ENCODE measurements at regions not wholly inside any gene's neighbourhood (a gene's known extent, or its start where the extent isn't known, plus 50 kb on each side); places are given as distances from the start of the nearest gene placed in this dataset.

DNA sequence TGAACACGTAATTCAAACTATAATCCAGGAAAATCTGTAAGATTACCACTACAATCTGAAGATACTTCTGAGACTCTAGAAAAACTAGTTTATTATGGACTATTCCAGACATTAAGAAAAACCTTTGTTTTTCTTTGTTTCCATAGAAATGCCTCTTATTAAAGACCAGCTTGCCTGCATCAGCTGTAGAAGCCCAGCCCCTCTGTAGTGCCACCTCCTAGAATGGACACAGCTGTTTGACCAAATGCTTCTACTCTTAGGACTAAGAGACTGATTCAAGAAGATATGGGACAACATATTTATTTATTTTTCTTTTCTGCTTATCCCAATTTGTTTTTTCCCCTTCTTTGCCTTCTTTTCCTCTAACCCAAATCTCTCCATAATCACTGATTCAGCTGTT lies 93.8 kb downstream of the CXCL12 start:
- Histone ChIP-seq H3K27me3 (ENCODE audit: control insufficient read depth in 1 of 2, insufficient read depth in 2 of 2, low read length in 2 of 2) (peaks cover 5 to 10% of the 10 kb centered on the region in 2 donors), H3K9me3 (ENCODE audit: control insufficient read depth in 1 of 2, low read length in 2 of 2) (no peaks in the 10 kb centered on the region), H3K9ac (ENCODE audit: low read depth in 1 of 2, low read length in 2 of 2) (no peak overlapping the region), H3K4me3 (ENCODE audit: low read depth in 1 of 2, low read length in 2 of 2) (no peak overlapping the region), H3K27ac (ENCODE audit: low read depth, low read length) (no peak overlapping the region), H3K4me1 (ENCODE audit: control insufficient read depth in 1 of 2, insufficient read depth in 2 of 2, low read length in 2 of 2) (peaks cover 0 to 5% of the 10 kb centered on the region in 2 donors), H3K36me3 (ENCODE audit: control insufficient read depth in 1 of 2, insufficient read depth in 2 of 2, low read length in 2 of 2) (no peaks in the 10 kb centered on the region)

DNA sequence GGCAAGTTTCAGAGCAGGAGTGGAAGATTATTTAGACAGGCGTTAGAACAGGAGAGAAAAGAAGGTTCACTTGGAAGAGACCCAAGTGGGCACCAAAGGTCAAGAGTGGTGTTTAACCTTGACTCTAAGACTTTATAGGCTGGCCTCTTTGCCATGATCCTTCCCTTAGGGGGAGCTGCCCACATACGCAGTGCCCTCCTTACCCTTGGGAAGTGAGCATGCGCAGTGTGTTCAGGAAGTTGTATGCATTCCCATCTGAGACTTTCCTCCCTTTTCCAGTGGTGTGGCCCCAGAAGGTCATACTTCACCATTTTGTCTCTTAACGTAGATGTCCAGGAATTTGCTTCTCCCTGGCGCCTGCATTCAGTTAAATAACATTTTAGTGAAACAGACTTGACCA lies 95.8 kb downstream of the CXCL12 start:
- H3K36me3 ChIP-seq (ENCODE audit: control insufficient read depth in 1 of 2, insufficient read depth in 2 of 2, low read length in 2 of 2) = no peaks in the 10 kb centered on the region
- no peak overlapping the region for H3K9ac ChIP-seq (ENCODE audit: low read depth in 1 of 2, low read length in 2 of 2)
- H3K27me3 ChIP-seq (ENCODE audit: control insufficient read depth in 1 of 2, insufficient read depth in 2 of 2, low read length in 2 of 2) = peaks cover 0 to 6% of the 10 kb centered on the region in 2 donors
- H3K4me3 ChIP-seq (ENCODE audit: low read depth in 1 of 2, low read length in 2 of 2) = no peak overlapping the region
- H3K27ac ChIP-seq (ENCODE audit: low read depth, low read length) = no peak overlapping the region
- H3K9me3 ChIP-seq (ENCODE audit: control insufficient read depth in 1 of 2, low read length in 2 of 2) = no peaks in the 10 kb centered on the region
- H3K4me1 ChIP-seq (ENCODE audit: control insufficient read depth in 1 of 2, insufficient read depth in 2 of 2, low read length in 2 of 2) = no peaks in the 10 kb centered on the region

DNA sequence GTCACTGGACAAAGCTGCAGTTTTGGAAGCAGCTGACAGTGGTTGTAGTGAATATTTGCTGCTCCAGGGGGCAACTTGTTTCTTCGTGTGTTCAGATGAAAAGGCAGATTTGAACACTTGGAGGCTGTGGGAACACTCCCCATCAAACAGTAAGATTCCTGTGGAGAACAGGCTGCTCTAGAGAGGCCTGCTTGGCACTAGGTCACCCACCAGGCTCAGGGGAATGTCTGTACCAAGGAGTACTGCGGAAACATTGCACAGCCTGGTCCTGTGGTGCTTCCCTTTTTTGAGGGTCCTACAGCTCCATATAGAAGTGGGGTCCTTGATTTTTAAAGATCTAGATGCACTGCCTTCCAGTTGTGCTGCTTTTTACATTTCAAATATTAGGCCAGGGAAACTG lies 97.5 kb downstream of the CXCL12 start:
- Histone ChIP-seq H3K9ac (ENCODE audit: low read depth in 1 of 2, low read length in 2 of 2) (no peak overlapping the region), H3K4me1 (ENCODE audit: control insufficient read depth in 1 of 2, insufficient read depth in 2 of 2, low read length in 2 of 2) (no peaks in the 10 kb centered on the region), H3K9me3 (ENCODE audit: control insufficient read depth in 1 of 2, low read length in 2 of 2) (no peaks in the 10 kb centered on the region), H3K27ac (ENCODE audit: low read depth, low read length) (no peak overlapping the region), H3K36me3 (ENCODE audit: control insufficient read depth in 1 of 2, insufficient read depth in 2 of 2, low read length in 2 of 2) (no peaks in the 10 kb centered on the region), H3K4me3 (ENCODE audit: low read depth in 1 of 2, low read length in 2 of 2) (no peak overlapping the region), H3K27me3 (ENCODE audit: control insufficient read depth in 1 of 2, insufficient read depth in 2 of 2, low read length in 2 of 2) (peaks cover 0 to 4% of the 10 kb centered on the region in 2 donors)

DNA sequence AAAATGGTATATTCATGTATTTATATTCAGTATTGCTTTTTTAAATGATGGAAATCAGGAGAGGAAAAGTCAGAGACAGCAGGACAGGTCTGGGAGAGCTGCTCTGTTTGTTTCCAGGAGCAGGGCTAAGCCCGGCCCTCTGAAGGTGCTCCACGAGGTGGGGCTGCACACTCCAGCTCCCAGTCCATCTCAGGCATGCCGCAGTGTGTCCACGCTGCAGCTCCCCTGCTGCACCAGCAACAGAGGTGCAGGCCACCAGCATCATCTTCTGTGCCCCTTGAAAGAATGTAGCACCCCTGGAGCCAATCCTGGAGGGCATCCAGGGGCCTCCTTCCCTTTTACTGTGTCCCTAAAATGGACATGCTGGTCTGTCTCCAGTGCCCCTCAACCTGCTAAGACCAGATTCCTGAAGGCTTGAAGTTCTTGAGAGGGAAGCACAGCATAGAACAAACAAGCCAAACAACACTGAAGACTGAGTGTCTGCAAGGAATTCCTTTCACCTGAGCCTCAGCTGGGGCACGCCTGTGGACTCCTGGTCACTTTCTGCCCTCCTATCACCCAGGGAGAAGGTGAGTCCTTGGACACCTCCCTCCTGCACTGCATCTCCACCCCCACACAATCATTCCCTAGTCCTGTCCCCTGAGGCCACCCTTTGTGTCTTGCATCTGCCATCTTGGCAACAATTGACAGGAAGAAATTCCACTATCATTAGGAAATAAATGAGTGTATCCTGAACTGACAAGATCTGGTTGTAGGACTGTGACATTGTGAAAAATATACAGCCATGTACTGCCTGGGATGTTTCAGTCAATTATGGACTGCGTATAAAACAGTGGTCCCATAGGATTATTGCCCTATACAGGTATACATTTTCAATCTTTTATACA lies 100.5 kb downstream of the CXCL12 start:
- Histone ChIP-seq H3K27ac (ENCODE audit: low read depth, low read length) (no peak overlapping the region), H3K4me1 (ENCODE audit: control insufficient read depth in 1 of 2, insufficient read depth in 2 of 2, low read length in 2 of 2) (no peaks in the 10 kb centered on the region), H3K4me3 (ENCODE audit: low read depth in 1 of 2, low read length in 2 of 2) (no peak overlapping the region), H3K9ac (ENCODE audit: low read depth in 1 of 2, low read length in 2 of 2) (no peak overlapping the region), H3K9me3 (ENCODE audit: control insufficient read depth in 1 of 2, low read length in 2 of 2) (no peaks in the 10 kb centered on the region), H3K36me3 (ENCODE audit: control insufficient read depth in 1 of 2, insufficient read depth in 2 of 2, low read length in 2 of 2) (no peaks in the 10 kb centered on the region), H3K27me3 (ENCODE audit: control insufficient read depth in 1 of 2, insufficient read depth in 2 of 2, low read length in 2 of 2) (no peaks in the 10 kb centered on the region)

DNA sequence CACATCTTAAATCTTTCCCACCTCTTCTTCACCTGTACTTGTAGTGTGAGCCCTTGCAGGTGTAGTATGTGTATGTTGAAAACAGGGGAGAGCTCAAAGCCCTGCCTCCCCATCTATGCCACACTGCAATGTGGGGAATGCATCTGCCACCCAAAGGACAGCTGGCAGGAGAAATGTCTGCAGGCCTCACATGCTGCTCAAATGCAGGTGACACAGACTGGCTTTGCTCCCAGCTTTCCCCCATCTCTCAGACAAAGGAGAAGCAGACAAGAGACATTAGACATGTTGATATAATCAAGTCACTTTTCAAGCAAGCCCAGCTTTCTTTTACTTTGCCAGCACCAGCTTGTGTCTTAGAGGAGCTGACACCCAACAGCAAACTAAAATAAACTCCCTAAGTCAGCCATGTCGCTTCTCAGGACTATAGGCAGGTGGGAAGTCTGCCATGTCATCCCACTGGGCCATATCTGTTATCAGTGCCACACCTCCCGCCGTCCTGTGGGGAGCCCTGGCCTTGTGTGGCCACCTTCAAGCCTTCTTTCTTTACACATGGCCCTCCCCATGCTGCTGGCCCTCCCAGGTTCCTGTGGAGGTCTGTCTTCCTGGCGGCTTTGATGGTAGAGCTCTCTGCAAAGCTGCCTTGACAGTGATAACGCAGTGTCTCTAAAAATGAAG lies 102.1 kb downstream of the CXCL12 start:
- Histone ChIP-seq H3K27me3 (ENCODE audit: control insufficient read depth in 1 of 2, insufficient read depth in 2 of 2, low read length in 2 of 2) (no peaks in the 10 kb centered on the region), H3K4me3 (ENCODE audit: low read depth in 1 of 2, low read length in 2 of 2) (no peak overlapping the region), H3K9me3 (ENCODE audit: control insufficient read depth in 1 of 2, low read length in 2 of 2) (no peaks in the 10 kb centered on the region), H3K4me1 (ENCODE audit: control insufficient read depth in 1 of 2, insufficient read depth in 2 of 2, low read length in 2 of 2) (no peaks in the 10 kb centered on the region), H3K9ac (ENCODE audit: low read depth in 1 of 2, low read length in 2 of 2) (no peak overlapping the region), H3K27ac (ENCODE audit: low read depth, low read length) (no peak overlapping the region), H3K36me3 (ENCODE audit: control insufficient read depth in 1 of 2, insufficient read depth in 2 of 2, low read length in 2 of 2) (no peaks in the 10 kb centered on the region)

DNA sequence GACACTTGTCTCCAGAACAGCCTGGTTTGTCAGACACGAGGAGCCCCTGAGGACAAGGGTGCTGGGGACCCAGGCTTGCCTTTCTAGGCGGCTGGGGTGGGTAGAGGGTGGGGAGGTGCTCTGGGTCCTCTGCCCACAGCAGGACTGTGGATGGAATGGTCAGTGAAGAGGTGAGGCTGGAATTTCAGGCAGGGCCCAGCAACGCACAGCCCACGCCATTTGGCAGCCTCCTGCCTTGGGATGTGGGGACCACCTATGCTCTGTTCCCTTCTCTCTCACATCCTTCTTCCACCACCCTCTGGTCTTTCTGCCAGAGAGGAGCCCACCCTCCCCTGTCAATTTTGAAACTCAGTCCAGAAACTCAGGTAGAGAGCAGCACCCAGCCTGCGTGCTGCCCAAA lies 103.2 kb downstream of the CXCL12 start:
- no peaks in the 10 kb centered on the region for H3K9me3 ChIP-seq (ENCODE audit: control insufficient read depth in 1 of 2, low read length in 2 of 2)
- no peaks in the 10 kb centered on the region for H3K27me3 ChIP-seq (ENCODE audit: control insufficient read depth in 1 of 2, insufficient read depth in 2 of 2, low read length in 2 of 2)
- H3K4me1 ChIP-seq (ENCODE audit: control insufficient read depth in 1 of 2, insufficient read depth in 2 of 2, low read length in 2 of 2) = no peaks in the 10 kb centered on the region
- no peak overlapping the region for H3K4me3 ChIP-seq (ENCODE audit: low read depth in 1 of 2, low read length in 2 of 2)
- H3K27ac ChIP-seq (ENCODE audit: low read depth, low read length) = no peak overlapping the region
- no peak overlapping the region for H3K9ac ChIP-seq (ENCODE audit: low read depth in 1 of 2, low read length in 2 of 2)
- H3K36me3 ChIP-seq (ENCODE audit: control insufficient read depth in 1 of 2, insufficient read depth in 2 of 2, low read length in 2 of 2) = no peaks in the 10 kb centered on the region

DNA sequence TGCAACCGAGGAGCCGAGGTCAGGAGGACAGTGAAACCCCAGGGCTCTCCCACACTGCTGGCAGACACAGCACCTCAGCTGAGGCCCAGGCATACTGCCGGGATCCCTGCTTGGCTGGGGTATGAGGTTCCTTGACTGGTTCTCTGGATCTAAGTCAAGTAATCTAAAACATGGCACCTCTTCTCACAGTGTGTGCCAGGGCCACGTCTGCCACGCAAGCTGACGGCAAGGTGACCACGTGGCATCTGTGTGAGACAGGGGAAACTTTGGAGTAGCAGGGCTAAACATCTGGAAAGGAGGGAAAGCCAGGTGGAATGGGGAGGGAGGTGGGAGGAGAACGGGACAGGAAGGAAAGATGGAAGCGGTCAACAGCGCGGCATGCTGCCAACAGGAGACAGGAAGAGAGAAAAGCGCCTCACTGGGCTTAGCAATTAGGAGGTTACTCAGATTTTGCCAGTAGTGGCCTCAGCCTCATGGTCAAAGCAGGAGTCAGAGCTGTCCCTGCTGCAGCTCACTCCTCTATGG lies 103.7 kb downstream of the CXCL12 start:
- H3K9me3 ChIP-seq (ENCODE audit: control insufficient read depth in 1 of 2, low read length in 2 of 2) = no peaks in the 10 kb centered on the region
- H3K27ac ChIP-seq (ENCODE audit: low read depth, low read length) = no peak overlapping the region
- H3K4me1 ChIP-seq (ENCODE audit: control insufficient read depth in 1 of 2, insufficient read depth in 2 of 2, low read length in 2 of 2) = no peaks in the 10 kb centered on the region
- H3K4me3 ChIP-seq (ENCODE audit: low read depth in 1 of 2, low read length in 2 of 2) = no peak overlapping the region
- no peaks in the 10 kb centered on the region for H3K27me3 ChIP-seq (ENCODE audit: control insufficient read depth in 1 of 2, insufficient read depth in 2 of 2, low read length in 2 of 2)
- no peaks in the 10 kb centered on the region for H3K36me3 ChIP-seq (ENCODE audit: control insufficient read depth in 1 of 2, insufficient read depth in 2 of 2, low read length in 2 of 2)
- no peak overlapping the region for H3K9ac ChIP-seq (ENCODE audit: low read depth in 1 of 2, low read length in 2 of 2)

DNA sequence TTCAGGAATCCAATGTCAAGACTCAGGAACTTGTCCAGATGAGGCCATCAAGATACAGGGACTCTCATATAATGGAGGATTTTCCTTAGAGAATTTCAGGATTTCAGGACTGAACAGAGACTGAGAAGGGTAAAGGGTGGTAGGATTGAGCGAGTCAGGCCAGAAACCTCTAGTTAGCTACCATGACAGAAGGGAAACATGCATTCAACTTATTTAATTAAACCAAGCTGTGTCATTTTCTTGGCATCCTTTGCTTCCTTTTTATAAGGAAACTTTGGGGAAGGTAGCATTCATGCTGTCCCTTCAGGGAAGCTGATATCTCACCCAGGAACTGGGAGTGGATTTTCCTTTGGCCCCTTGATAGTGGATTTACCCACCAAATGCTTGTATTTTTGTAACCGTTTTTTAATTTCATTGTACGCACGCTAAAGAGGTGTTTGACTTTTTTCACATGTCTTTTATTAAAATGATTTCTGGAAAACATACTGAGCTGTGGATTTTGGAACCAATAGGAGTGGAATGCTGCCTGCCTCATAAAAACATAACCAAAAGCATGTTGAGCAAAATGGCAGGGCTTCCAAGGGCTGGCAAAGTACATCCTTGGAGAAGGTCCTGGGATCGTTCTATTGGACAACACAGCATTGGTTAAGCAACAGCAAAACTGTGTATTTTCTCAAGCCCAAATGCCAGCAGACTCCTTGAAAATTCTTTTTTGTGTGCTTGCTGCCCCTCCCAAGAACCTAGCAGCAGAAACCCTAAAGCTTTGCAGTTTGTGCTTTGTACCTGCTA lies 104.5 kb downstream of the CXCL12 start:
- Histone ChIP-seq H3K4me3 (ENCODE audit: low read depth in 1 of 2, low read length in 2 of 2) (no peak overlapping the region), H3K9ac (ENCODE audit: low read depth in 1 of 2, low read length in 2 of 2) (no peak overlapping the region), H3K27ac (ENCODE audit: low read depth, low read length) (no peak overlapping the region), H3K36me3 (ENCODE audit: control insufficient read depth in 1 of 2, insufficient read depth in 2 of 2, low read length in 2 of 2) (no peaks in the 10 kb centered on the region), H3K27me3 (ENCODE audit: control insufficient read depth in 1 of 2, insufficient read depth in 2 of 2, low read length in 2 of 2) (no peaks in the 10 kb centered on the region), H3K9me3 (ENCODE audit: control insufficient read depth in 1 of 2, low read length in 2 of 2) (no peaks in the 10 kb centered on the region), H3K4me1 (ENCODE audit: control insufficient read depth in 1 of 2, insufficient read depth in 2 of 2, low read length in 2 of 2) (no peaks in the 10 kb centered on the region)

DNA sequence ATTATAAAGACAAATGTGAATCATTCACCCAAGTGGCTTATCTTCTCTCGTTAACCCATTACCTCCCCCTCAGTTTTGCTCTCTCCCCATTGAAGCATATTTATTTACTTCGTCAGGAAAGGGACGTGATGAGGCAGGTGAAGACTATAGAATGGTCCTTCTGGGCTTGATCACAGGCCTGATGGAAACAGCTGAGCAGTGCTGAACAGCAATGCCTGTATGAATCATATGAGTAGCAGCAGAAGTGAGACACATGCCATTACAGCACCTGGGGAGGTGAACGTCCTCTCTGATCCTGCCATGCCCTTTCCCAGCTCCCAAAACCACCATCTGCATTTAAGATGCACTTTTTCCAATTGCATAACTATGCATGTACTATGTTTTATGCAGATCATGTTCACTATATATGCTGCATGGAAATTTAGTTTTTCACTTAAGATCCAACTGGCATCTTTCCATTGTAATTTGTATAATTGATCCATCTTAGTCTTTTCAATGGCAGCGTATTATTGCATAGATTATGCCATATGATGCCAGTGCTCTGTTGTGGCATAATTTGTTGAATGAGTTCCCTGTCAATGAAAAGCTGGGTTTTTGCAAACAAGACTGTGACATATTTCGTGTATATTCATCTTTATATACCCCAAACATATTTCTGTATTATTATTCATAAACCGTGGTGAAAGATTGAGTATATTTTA lies 105.3 kb downstream of the CXCL12 start:
- no peak overlapping the region for H3K4me3 ChIP-seq (ENCODE audit: low read depth in 1 of 2, low read length in 2 of 2)
- no peaks in the 10 kb centered on the region for H3K9me3 ChIP-seq (ENCODE audit: control insufficient read depth in 1 of 2, low read length in 2 of 2)
- H3K27me3 ChIP-seq (ENCODE audit: control insufficient read depth in 1 of 2, insufficient read depth in 2 of 2, low read length in 2 of 2) = no peaks in the 10 kb centered on the region
- H3K9ac ChIP-seq (ENCODE audit: low read depth in 1 of 2, low read length in 2 of 2) = no peak overlapping the region
- no peak overlapping the region for H3K27ac ChIP-seq (ENCODE audit: low read depth, low read length)
- H3K36me3 ChIP-seq (ENCODE audit: control insufficient read depth in 1 of 2, insufficient read depth in 2 of 2, low read length in 2 of 2) = no peaks in the 10 kb centered on the region
- H3K4me1 ChIP-seq (ENCODE audit: control insufficient read depth in 1 of 2, insufficient read depth in 2 of 2, low read length in 2 of 2) = no peaks in the 10 kb centered on the region
